ENCODE measurements at regions not wholly inside any gene's neighbourhood (a gene's known extent, or its start where the extent isn't known, plus 50 kb on each side); places are given as distances from the start of the nearest gene placed in this dataset.

DNA sequence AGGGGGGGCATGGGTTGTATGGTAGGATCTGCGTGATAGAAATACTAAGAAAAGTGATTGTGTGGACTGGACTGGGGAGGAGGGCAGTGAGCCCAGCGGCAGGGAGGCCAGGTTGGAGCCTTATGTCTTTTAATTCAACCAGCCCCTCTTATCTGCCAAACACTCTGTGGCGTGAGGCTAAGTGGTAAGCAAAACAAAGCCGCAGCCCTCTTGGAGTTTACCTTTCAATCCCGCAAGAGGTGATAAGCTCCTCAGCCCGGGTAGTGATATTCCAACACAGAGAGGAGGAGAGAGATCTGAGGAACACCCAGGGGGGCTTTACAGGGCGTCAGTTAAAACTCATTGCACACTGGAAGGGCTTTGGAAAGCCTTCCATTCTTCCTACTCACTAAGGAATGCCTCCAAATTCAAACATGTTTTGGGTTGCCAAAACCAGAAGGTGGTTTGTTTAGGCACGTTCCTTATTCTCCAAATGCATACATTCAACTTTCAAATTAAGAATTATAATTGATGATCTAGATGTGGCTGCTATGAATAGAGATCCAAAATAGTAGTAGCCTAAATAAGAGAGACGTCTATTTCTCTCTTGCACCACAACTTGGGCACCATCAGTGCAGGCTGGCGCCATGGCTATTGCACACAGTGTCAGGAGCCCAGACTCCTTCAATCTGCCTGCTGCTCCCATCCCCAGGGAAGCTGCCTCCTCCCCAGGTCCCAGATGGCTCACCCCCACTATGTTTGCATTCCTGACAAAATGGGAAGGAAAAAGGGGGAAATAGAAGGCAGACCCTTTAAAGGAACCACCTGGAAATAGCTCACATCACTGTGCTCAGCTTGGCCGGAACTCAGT lies 75.1 kb upstream of the FSTL4 start:
- DNase-seq = no peak

DNA sequence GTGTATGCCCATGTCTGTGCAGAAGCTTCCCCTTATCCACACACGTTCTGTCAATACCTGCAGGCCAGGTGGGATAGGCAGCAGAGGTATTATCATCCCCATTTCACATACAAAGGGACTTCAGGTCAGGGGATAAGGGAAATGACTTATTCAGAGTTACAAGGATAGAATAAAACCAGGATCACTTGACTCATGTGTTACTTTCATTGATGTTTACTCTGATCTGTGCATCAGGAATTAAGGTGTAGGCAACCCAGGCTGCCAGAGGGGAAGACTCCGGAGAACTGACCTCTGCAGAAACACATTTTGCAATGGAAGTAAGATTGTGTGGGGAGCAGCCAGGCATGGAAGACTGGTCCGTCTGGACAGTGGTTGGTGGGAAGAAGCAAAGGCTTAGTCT lies 74.2 kb upstream of the FSTL4 start:
- no peak for DNase-seq

DNA sequence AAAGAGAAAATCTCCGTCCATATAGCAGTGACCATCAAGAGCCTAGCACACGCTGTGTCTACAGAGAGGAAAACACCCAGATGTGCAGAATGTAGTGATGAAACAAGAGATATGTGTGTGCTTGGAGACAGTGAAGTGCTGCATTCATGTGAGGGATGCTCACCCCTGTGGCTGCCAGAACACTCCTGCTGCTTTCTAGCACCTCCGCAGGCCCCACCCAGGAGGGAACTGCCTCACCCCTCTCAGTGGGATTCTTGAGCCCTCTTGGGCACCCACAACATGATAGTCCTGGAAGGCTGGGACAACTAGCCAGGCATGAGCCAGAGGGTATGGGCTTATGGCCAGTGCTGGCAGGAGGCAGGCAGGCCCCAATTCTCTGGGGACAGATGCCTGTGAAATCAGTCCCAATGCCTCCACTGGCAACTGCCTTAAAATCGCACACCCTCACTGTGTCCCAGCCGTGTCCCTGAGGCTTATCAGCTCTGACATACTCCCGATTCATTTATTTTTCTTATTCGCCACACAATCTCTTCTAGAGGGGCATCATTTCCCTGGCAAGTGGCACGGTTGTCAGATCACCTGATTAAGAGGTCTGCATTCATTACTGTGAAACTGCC lies 73.2 kb upstream of the FSTL4 start:
- DNase-seq = no peak

DNA sequence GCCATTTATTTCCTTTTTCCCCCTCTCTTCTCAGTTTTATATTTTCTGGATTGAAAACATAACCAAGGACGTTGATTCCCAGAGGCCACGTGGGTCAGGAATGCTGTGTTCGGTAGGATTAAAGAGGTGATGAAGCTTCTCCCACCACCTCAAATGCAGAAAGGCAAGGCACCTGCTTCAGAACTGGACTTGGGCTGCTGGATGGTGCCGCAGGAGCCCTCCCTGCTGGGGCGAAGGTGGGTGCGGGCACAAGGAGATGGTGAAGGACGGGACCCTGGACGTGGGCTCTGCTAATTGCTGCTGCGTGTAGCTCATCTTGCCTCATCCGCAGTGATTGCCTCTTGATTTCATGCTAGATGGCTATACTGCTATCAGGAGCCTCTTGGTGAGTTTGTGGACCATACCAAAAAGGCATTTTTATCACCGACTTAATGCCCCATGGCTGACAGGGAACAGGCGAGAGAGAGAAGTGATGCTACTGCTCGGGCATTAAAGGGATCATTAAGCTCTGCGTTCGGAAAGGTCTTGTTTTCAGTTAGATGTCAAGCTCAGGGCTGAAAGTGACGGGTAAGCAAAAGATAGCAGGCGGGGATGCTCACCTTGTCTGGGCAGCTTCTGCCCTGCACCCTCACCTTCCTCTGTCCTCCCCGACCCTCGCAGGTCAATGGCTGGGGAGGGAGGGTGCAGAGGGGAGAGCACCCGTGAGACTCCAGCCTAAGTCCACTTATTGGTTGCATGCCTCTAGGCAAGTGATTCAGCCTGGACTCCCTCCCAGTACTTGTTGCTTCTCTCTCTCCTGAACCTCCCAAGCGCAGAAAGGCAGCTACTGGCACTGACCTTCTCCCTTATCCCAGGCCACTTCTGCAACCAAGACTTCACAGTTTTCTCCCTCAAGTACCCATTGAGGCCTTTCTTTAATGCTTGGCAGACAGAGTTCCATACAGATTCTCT lies 71.6 kb upstream of the FSTL4 start:
- no peak for DNase-seq

DNA sequence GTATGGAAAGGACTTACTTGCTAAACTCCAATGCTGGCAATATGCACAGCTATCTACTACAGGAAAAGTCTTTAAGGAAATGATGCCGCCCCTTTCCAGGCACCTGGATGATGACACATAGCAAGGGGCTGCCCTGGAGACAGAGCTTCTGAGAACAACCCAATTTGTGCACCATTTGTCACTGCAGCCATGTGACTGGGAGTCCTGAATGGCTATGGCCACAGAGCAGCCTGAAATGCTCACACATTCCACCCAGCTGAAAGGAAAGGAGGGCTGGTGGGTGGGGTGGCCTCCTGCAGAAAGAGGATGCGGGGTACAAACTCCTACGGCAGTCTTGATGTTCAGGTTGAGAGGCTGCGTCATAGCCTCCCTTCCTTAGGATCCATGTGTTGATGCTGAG lies 70.1 kb upstream of the FSTL4 start:
- no peak for DNase-seq

DNA sequence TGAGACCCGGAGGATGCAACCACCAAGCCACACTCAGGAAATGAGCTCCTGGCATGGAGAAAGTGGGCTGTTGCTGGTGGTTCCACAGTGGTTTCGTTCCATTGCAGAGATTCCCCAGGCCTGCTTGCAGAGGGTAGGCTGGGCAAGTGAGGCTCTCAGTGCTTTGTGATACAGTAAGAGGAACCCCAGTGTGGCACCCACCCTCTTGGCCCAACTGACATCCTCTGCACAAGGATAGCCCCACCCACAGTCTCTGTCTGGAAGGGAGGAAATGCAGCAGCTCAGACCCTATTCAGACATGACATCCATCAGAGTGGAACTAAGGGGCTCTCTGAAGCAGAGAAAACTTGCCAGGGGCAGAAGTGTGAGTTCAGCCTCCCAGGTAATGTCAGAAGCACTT lies 69.6 kb upstream of the FSTL4 start:
- no peak for DNase-seq

DNA sequence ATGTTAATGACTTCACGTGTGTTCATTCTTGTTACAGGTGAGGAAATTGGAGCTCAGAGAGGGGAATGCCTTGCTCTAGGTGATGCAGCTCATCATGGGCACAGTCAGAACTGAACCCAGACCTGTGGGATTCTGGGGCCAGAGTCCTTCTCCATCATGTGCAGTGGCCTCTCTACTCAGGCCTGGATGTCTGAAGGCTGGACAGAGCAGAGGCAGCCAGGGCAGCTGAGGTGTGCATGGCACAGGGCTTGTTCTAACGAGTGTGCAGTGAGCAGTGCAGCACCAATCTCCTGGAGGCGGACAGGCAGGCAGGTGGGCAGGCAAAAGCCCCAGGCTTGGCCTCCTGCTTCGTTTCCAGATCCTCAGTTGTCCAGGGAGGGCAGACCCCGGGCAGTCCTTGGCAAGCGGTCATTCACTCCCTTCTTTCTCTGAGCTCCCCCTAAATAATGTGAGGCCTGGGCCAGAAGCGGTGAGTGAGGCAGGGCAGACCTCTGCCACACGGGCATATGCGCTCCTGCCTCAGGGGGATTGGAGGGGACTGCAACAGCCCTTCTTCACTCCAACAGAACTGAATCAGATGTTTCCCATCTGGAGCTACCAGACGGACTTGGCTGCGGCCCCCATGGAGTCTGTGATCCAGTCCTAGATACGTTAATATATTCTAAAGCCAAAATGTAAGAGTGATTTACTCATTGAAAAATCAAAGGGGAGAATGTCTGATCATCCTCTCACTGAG lies 68.7 kb upstream of the FSTL4 start:
- no peak for DNase-seq

DNA sequence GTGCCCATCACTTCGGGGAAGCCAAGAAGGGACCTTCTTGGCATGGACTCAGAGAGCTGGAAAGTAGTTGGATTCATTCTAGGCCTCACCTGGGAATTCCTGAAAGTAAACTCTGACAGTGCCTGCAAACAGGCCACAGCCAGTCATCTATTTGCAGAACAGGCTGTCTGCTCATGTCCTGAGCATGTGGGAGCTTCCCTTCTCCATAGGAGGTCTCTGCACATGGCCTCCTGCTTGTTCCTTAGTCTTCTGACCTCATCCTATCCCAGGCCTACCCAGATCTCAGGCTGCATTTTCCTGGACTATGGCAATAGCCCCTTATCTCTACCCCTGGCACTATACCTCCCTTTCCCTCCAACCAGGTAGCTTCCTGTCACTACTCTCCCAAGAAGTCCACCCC lies 67.2 kb upstream of the FSTL4 start:
- DNase-seq = no peak

DNA sequence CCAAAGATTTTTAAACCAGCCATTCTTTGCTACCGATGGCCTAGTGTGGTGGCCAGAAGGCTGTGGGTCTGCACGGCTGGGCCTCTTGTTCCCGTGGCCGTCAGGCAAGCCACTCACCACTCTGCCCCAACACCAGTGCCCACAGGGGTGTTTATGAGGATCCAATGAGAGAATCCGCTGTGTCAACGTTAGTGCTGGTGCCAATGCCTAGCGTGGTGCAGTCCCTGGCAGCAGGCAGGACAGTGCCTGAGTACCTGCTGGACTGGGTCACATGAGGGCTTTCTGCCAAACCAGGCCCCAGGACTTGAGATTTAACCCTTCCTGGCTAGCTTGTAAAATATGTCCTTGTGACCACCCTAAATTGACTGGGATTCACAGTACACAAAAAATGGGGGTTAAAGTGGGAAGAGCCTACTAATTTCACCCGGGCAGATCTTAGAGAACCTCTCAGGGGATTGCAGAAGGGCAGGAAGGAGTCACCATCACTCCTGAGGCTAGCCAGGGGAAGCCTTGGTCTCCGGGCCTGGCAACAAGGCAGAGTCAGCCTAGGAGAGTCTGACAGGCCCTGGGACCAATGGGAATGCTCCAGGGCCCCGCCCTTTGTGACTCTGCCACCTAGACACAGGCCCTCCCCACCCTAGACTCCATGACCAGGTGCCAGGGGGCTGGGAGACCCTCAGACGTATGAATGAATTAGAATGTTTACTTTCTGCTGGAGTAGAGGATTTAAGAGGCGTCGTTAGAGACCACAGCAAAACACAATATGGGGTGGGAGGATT lies 63.2 kb upstream of the FSTL4 start:
- no peak for DNase-seq

DNA sequence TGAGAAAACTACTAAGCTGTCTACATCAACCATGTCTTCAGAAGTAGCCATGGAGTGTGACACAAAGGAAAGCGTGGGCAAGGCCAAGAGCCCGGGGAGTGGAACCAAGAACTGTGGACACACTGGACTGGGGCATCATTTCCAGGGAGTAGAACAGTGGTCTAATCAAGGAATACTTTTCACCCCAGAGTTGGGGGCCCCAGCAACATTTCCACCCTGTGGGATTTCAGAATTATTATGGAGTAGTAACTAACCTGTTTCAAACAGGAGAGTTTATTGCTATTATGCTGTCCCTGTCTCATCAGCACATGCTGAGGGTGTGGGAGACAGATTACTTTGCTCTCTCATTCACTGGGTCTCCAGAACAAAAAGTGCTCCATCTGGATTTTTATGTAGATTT lies 58.0 kb upstream of the FSTL4 start:
- DNase-seq = no peak

DNA sequence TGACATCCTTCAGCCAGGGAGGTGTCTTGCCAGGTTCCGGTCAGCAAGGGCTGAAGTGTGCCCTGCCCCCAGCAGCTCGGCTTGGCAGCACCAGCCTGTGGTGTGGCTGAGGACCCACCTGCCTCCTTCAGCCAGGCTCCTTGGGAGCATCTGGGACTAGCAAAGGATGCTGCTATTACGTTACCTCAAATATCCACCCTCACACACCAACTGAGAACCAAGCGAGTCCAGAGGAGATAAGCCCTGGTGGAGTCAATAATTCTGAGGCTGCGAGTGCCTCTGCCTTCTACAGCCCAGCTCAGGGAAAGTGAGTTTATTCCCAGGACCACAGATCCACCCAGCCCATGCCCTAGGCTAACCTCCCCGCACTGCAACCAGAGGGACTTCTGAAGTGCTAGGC lies 57.1 kb upstream of the FSTL4 start:
- DNase-seq = no peak

DNA sequence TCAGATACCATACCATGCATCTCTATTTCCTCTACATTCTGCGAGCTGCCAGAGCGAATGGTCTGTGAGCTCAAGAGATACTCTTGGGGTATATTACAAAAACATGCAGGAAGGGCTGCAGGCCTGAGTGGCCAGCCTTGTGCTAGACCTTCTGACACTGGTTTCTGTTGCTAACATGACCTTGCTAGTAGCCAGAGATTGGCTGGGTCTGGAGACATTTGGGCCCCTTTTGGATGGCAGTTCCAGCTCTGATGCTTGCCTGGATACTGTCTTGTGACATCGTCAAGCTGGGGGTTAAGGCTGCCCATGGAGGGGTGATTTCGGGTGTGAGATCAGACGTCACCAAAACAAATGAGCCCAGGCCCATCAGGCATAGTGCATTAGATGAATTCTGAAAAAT lies 56.1 kb upstream of the FSTL4 start:
- no peak for DNase-seq

DNA sequence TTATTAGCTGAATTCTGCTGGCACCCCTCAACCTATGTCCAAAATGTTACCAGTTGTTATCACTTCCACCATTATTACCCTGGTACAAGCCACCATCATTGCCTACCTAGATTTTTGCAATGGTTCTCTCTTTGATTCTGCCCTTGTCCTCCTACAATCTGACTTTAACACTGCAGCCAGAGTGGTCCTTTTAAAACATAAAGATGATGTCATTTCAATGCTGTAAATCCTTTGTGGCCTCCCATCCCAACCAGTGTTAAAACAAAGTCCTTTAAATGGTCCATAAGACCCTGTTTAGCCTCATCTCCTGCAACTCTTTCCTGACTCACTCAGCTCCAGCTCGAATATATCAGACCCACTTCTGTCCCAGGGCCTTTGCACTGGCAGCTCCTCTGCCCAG lies 54.9 kb upstream of the FSTL4 start:
- DNase-seq = no peak

DNA sequence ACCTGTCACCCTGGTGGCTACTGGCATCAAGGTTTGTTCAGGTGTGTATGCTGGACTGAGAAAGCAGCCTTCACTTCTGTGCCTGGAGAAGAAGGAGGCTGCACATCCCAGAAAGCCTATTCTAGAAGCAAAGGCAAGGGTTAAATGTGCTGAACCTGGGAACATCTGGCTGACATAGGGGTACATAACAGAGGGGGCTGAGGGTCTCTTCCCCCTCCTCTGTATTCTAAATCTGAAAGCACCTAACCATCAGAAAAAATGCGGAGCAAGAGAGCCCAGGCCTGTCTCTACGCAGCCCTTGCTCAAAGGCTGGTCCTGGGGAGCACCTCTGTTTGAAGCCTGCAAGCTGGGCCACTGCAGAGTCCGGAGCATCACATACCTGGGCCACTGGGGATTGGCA lies 53.2 kb upstream of the FSTL4 start:
- DNase-seq = no peak

DNA sequence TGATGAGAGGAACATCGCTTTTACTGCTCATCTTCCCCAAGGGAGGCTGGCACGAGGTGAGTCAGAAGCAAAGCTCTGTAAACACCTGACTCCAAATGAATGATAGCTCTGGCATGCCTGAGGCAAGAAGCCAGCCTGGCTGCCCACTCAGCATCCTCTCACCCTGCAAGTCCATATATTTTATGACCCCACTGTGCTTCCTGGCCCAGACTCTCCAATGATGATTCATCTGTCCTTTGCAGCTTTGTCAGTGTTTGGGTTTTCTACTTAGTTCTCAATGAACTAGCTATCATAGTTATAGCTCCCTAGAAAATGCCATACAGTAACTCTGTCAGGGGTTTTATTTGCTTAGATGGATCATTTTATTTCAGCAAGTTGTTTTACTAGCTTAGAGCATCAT lies 52.1 kb upstream of the FSTL4 start:
- DNase-seq = no peak

DNA sequence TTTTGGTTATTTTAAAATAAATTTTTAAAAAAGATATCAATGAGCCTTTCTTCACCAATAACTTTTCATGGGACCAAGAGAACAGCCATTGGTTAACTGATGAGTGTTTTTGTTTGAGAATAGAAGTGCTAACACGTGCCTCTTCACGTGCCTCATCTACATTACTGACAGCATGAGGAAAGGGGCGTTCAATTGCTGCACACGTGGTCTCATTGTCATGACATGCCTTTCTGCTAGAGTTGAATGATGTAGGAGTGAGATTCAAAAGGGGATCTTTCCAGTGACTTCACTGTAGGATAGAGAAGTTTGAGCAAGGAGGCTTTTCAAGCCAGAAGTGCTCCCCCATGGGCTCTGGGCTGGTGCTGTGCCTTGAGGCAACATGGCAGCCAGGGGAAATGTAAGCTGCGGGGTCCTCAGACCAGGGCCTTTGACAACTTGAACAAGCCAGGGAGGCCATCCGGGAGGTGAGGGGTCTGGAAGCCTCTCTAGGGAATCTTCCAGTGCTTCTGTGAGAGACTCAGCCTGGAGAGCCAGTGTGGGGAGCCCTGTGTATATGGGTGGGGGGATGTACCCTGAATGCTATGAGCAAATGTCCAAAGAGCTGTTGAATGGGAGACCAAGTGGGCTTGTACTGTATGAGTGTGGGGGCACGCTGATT lies 51.2 kb upstream of the FSTL4 start:
- no peak for DNase-seq

DNA sequence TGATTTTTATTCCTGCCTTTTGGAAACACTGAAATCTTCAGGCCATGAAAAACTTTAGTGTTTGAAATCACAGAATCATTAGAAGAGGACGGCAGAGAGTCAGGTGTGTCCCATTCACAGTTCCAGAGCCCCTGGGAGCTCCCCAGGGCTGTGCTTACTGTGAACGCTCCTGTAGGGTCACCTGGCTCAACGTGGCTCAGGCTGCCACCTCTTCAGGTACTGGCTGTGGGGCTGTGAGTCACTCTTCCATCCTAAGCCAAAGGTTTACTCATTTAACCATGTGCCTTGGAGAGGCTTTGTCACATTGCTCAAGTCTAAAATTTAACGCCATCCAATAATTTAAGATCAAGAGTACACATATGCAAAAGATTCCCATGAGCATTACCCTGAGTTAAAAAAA lies 50.2 kb upstream of the FSTL4 start:
- DNase-seq = no peak
